ENCODE measurements at regions not wholly inside any gene's neighbourhood (a gene's known extent, or its start where the extent isn't known, plus 50 kb on each side); places are given as distances from the start of the nearest gene placed in this dataset.

GRCh38 chr11:122165607-122166371 is 49.8 kb upstream of the BLID start:
- Histone ChIP-seq H3K27me3 (ENCODE audit: control insufficient read depth, insufficient read depth) (no peaks in the 10 kb centered on the region), H3K4me1 (ENCODE audit: control insufficient read depth, insufficient read depth, low read length) (peaks cover 2% of the 10 kb centered on the region), H3K27ac (ENCODE audit: low read length) (no peak overlapping the region), H3K9me3 (ENCODE audit: control insufficient read depth, low read length) (no peaks in the 10 kb centered on the region), H3K4me3 (ENCODE audit: low read length) (no peak overlapping the region)
- intact Hi-C loops (cut with DNase I) = no loop called here
- ATAC-seq = no peak
- 73% methylated on average over 7 of the region's 7 CpGs for WGBS
- no peak for DNase-seq

All from right cardiac atrium (tissue), 5 donors.